ENCODE measurements at regions not wholly inside any gene's neighbourhood (a gene's known extent, or its start where the extent isn't known, plus 50 kb on each side); places are given as distances from the start of the nearest gene placed in this dataset.

DNA sequence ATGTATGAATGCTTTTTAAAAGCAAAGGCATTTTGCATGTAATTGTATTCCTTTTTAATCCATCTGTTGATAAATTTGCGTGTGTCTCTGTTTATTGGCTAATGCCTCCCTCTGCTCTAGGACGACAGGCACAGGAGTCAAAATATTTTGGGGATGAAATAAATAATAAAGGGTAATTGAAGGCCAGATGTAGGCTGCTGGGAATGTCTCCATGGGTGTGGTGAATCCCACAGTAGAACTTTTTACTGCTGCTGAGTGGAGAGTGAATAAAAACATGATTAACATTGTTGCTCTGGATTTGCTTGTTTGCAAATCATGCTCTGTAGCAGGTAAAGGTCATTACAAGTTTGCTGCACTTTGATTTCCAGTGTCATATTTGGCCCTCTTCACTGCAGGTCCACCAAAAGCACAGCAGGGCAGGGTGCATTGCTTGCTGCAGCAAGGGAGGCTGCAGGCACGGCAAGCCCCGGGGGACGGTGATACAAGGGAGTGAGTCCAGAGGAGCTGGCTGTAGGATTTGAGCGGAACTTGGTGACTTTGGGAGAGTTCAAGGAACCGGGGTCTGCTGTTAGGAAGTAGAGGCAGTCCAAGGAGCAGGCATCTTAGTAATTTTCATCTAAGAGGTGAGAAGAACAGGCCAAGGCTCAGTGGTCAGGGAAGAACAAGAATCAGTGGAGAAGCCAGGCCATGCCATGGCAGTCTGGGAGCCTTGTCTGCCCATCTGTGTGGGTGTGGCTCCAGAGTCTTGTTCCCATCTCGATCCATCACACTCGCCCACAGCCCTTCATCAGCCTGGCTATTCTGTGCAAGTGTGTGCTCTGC lies 201.5 kb upstream of the RAB6C start:
- in situ Hi-C loops (cut with HindIII; ENCODE audit: low sequenced_read_pairs), result no loop called here

DNA sequence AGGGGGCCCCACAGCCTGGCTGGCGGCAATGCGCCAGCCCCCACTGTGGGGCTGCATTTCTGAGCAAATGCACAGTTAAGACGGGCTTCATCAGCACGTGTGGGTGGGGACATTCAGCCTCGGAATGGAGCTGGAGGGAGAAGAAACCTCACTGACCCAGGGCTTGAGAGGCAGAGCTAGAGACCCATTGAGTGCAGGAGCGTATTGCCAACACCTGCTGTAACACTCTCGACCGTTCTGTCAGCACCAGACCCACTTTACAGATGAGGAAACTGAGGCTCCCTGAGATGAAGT lies 200.9 kb upstream of the RAB6C start:
- in situ Hi-C loops (cut with HindIII; ENCODE audit: low sequenced_read_pairs), result no loop called here

DNA sequence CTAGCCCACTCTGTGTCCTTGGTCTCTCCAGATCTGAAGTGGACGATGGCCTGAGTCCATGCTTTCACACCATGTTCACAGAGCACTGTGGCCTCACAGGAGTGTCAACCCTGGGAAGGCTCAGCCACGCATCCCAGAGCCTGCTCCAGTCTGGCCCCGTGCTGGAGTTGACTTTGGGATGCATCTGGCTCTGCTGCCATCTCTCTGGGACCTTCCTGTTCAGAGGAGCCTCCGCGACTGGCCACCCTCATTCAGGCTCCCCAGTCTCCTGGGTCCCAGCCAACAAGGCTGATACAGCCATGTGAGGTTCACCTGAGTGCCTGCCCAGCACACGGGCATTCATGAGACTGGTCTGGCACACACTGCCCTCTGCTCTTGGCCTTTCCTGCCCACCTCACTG lies 199.7 kb upstream of the RAB6C start:
- in situ Hi-C loops (cut with HindIII; ENCODE audit: low sequenced_read_pairs), result no loop called here

DNA sequence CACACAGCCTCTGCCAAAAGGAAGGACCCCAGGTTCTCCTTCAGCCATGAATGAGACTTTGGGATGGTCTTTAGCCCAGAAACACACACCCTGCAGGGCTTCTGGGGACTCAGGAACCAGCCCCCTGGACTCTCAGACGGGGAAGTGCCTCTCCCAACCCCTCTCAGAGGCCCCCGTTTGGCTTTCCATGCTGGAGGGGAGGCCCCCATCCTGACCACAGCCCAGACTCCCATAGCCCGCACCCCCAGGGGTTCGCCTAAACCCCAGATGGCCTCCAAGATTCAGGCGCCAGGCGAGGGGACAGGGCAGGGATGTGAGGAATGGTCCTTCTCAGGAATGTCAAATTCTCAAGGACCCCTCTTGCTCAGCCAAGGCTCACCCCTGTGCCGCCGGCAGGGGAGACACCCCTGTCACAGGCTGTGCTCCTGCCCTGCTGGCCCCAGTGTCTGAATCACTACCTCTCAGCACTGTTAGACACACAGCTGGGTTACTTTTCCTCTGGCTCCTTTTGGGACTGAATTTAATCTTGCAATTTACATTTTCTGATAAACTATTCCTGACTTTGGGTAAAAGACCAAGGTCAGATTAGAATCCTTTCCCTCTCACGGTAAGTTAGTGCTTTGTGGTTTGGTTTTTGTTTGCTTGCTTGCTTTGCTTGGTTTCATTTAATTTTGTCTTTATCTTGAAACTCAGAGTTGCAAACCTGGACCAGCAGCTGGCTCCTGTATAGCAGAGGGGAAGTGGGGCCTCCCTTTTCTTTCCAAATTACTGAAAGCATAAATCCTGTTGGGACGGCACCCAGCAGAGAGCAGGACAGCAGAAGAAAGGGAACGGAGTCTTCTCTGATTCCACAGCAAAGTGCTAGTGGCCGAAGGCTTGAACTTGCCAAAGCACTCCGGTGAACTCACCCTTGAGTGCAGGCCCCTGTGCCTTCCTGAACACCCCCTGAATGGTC lies 198.9 kb upstream of the RAB6C start:
- in situ Hi-C loops (cut with HindIII; ENCODE audit: low sequenced_read_pairs), result no loop called here

DNA sequence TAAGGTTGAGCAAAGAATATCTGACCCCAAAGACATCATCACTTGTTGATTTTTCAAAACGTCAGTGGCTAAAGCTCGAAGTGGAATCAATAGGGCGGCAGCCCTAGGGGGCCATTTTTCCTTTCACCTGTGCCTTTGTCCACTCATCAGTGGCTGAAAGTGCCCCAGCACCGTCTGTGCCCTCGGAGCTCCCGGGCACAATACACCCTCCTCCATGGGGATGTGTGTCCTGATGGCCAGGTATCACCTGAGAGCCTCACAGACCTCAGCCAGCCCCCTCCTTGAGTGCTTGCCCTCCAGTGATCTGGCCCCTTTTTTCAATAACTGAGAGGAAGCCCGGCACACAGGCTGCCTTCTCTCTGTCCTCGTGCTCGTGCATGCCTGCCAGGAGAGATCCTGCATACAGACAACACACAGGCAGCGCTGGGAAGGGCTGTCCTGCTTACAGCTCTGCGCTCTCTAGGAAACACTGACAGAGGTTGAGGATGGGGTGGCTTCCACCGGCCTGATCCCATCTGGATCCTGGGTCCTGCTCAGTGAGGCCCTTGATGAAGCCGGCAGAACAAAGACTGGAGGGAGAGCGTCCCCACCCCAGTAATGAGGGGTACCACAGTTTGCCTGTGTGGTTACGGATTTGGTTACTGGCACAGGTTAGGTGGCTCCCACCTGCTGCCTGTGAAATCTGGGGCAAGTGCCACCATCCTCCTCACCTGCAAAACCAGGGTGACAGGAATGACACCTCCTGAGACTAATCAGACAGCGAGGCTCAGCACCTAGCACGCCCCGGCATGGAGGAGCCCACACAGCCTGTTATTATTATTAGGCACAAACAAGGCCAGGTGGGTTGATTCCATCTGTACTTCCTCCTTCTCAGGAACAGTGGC lies 197.5 kb upstream of the RAB6C start:
- in situ Hi-C loops (cut with HindIII; ENCODE audit: low sequenced_read_pairs), result no loop called here

DNA sequence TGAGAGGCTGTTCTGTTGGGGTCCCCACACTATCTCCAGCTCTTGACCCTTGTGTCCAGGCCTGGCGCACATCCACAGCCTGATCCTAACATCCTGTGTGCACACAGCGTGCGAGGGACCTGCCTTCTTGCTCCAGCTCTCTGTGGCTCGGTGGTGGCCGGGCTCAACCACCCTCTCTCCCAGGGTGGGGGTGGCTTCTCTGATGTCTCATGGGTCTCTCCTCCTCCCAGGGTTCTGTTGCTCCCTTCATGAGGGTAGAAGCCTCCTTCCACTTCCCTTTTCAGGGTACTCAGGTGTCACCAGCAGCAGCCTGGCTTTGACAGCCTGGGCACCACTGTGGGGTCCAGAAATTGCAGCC lies 196.9 kb upstream of the RAB6C start:
- in situ Hi-C loops (cut with HindIII; ENCODE audit: low sequenced_read_pairs), result no loop called here

DNA sequence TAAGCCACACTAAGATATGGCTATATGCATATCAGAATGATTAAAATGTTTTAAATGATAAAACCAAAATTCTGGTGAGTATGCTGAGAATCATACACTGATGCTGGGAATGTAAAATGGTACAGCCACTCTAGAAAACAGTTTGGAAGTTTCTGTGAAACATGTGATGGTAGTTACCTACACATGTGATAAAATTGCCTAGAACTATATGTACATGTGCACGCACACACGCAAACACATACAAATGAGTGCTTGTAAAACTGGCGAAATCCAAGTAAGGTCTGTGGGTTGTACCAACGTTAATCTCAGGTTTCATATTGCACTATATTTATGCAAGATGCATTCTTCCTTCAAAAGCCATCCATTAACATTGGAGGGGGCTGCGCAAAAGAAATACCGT lies 195.0 kb upstream of the RAB6C start:
- in situ Hi-C loops (cut with HindIII; ENCODE audit: low sequenced_read_pairs), result no loop called here

DNA sequence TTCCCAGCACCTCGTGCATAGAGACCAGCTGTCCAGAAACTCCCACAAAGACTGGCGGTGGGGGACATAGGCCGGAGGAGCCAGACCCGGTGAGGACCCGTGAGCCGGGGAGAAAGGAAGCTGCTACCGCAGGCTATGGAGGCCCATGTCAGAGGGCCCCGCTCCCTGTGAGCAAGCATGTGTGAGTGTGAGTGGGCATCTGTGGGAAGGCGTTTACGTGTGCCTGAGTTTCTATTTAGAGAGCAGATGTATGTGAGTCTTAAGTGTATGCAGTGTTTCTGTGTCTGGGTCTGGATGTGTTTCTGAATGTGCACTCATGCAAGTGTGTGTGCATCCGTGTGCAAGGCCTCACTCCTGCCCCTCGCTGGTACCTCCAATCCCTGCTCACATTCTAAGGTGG lies 187.8 kb upstream of the RAB6C start:
- in situ Hi-C loops (cut with HindIII; ENCODE audit: low sequenced_read_pairs), result no loop called here

DNA sequence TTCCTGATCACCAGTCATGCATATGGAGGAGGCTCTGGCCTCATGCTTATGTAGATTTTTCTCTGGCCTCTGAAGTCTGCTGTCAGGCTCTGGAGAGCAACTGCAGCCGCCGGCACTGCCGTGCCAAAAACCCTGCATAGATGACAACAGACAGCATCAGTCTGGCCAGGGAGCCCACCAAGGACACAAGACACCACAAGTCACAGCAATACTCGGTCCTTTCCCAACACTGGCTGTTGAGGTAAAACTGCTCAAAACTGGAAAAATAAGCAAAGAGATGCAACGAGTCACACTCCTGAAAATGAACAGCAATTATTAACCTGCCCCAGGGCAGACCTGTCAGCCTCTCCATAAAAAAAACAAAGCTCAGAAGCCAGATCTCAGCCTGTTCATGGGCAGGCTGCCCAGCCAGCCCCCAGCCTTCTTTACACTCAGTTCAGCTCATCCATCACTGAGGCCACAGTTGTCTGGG lies 186.0 kb upstream of the RAB6C start:
- in situ Hi-C loops (cut with HindIII; ENCODE audit: low sequenced_read_pairs), result no loop called here

DNA sequence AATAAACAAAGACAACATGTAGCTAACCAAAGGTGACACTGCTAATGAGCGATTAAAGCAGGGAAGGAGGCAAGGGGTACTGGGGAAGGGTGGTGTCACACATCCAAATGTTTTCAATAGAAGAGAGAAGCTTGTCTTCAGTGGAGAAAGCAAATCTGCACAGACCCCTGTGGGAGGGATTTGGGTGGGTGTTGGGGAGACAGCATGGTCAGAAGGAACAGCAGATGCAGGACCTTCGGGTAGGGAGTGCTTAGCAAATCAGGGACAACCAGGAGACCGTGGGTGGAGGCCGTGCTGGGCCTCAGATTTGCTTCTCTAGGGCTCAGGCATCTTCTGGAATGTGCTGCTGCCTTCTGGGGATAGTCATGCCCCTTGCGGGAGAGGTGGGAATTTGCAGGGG lies 185.3 kb upstream of the RAB6C start:
- in situ Hi-C loops (cut with HindIII; ENCODE audit: low sequenced_read_pairs), result no loop called here

DNA sequence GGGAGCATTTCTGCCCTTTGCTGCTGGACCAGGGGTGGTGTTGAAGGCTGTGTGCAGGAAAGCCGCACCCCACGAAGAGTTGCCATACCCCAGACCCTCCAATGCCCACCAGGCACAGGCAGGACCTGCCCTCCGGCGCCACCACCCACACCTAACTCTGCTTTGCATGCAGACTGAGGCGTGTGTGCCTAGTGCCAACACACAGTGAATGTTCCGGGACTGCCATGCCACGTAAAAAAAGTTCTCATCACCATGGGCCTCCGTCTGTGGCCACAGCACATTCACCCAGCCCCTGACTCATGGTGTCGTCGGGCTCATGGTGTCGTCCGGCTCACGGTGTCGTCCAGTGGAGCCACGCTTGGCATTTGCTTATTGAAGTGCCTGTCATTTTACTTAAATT lies 184.9 kb upstream of the RAB6C start:
- in situ Hi-C loops (cut with HindIII; ENCODE audit: low sequenced_read_pairs), result no loop called here

DNA sequence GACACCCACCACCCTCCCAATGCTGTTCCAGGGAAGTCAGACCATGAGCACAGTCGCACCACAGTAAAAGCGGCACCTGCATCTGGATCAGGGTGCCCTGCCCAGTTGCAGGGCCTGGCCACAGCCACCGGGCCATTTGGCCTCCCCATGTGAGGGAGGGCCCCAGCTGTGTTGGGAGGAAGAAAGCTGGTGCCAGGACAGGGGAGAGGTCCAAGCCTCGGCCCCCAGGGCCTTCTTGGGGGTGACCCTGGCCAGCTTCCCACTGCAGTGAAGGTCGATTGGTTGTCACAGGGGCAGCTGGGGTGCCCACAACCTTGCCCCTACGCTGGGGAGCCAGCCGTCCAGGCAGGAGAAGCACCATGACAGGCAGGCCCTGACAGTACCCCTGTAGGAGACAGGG lies 183.2 kb upstream of the RAB6C start:
- in situ Hi-C loops (cut with HindIII; ENCODE audit: low sequenced_read_pairs), result no loop called here

DNA sequence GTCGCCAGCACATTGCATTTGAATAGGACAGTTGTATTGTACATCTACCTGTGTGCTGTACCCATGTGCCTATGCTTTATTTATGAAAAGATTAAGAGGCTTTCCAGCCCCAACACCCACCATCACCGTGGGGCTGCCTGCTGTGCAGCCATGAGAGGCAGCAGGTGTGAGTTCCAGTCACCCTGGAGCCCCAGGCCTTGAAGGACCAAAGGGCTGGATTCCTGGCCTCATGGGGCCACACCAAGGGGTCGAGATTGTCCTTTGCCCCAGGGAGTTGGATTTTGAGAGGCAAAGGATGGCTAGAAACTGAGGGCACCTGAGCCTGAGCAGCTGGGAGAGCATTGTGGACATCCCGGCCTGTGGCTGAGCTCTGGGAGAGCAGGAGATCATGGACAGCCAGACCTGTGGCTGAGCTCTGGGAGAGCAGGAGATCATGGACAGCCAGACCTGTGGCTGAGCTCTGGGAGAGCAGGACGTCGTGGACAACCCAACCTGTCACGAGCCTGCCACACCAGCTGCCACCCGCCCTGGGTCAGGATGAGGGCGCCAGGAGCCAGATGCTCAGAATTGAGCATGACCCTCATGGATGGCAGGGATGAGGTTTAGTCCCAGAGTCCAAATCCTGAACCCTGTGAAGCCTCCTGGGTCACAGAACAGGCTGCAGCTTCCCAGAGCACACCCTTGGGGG lies 182.5 kb upstream of the RAB6C start:
- in situ Hi-C loops (cut with HindIII; ENCODE audit: low sequenced_read_pairs), result no loop called here

DNA sequence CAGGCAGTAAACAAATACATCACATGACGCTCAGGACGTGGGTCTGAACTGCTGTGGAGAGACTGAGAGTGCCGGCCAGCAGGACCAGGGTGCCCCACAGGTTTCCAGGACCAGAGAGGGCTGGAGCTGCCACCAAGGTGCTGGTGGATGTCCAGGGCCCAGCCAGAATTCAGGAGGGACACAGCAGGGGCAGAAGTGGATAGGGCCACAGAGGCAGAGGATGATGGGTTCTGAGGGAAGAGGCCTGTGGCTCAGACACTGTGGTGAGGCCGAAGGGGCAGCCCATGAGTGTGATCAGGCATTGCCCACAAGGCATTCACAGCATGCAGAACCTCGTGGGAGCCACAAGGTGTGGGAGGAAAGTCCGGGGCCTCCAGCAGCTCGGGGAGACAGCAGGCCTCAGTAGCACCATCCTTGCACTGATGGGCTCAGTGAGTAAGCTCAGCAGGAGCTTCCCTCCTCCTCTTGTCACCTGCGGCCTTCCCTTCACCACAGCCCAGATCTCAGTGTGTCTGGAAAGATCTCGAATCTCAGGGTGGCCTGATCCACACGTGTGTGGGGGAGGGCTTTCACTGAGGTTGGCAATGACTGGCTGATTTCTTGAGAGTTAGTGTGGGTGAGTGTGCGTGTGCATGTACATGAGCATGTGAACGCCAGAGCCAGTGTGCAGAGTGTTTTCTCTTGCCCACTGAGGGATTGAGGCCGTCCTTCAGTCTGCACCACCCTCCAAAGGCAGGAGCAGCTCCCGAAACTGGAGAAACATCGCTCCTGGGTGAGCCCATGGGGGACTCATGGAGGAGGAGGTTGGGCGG lies 181.8 kb upstream of the RAB6C start:
- in situ Hi-C loops (cut with HindIII; ENCODE audit: low sequenced_read_pairs), result no loop called here

DNA sequence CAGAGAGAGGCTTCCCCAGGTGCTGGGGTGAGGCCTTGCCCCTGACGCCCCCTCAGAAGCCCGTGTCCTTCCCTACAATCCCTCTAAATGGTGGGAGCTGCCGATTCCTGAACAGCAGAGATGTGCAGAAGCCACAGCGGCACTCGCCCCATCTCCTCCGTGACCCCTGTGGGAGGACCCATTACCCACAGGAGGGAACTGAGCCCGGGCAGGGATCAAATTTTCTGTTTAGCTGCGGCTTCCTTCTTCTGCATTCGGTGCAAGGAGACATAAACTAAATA lies 181.2 kb upstream of the RAB6C start:
- in situ Hi-C loops (cut with HindIII; ENCODE audit: low sequenced_read_pairs), result no loop called here

DNA sequence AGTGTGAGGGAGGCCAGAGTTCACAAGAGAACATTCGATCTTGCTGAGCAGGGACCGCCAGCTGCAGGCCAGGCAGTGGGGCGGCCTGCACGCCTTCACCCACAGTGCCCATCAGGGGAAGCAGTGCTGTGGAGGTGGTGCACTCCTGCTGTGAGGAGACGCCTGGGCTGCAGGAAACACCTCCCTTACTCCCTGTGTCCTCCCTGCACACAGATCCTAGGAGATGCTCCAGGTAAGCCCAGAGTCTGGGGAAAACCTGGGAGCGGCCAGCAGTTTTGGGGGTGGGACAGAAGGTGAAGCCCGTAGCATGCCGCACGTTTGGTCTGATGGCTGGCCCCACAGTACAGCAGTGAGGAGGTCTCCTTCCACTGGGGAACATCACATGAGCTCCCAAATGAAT lies 180.8 kb upstream of the RAB6C start:
- in situ Hi-C loops (cut with HindIII; ENCODE audit: low sequenced_read_pairs), result no loop called here

DNA sequence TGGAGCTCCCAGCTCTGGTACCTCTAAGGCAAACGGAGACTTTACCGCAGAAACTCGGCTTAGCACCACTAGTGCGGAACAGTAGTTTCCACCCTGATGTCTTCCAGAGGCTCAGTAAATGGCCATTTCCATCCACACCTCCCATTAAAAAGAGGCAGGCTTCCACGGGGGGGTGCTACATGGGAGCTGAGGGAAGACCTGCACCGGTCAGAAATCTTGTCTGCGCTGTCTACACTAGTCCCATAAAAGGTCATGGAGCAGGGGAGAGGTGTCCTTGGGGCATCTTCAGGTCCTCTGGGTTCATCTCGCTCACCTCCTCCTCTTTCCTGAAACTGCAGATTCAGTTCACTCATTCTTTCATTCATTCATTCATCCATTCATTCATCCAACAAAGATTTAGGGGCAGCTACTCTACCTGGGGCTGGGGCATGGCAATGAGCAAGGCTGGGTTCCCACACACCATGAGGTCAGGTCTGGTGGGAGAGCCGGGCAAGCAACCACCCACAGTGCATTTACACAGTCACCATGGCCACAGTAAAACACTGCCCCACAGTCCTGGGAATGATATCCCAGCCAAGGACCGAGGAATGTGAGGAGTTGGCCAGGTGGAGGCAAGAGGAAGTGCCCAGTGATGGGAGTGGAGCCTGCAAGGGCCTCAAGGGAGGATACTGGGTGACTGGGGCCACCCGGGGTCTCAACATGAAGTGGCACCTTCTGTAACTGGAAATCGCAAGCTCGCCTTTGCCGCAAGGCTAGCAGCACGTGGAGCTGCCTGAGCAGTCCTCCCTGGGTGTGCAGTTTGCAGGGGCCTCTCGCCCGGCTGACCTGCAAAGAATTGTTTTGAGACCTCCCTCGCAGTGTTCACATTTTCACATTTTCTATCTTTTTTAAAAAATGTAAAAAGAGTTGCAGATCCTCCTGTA lies 180.2 kb upstream of the RAB6C start:
- in situ Hi-C loops (cut with HindIII; ENCODE audit: low sequenced_read_pairs), result no loop called here

DNA sequence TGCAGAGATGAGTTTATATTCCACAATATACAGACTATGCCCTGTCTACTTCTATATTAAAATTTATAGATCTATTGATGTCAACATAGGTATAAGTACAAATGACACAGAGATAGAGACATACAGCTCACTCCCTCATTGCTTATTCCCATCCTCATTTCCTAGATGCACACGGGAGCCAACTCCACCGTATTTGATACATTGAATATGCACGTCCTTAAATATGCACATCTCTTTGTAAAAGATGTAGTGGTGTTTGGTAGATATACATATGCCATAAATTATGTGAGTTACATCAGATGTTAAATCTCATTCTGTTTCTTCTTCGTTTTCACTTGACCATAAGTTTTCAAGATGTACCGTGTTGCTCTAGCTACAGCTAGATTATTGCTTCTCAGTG lies 179.2 kb upstream of the RAB6C start:
- in situ Hi-C loops (cut with HindIII; ENCODE audit: low sequenced_read_pairs), result loop anchor here (10.0 kb wide), 1 partner anchor 105 kb away; no protein-coding TSS in a partner anchor

DNA sequence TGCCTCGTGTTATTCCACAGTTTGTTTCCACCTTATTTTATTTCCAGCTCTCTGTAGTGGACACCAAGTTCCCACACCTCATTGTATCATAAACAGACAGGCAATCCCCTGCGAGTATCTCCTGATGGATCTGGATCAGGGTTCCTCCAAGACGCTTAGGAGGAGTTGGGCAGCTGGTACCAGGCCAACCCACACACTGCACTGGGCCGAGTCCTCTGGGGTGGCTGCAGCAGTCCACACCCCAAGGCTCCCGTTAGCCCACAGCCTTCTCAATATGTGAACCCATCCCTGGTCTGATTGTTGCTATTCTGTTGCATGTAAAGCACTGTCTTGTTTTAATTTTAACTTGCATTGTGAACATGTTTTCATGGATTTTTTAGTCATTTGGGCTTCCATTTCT lies 178.8 kb upstream of the RAB6C start:
- in situ Hi-C loops (cut with HindIII; ENCODE audit: low sequenced_read_pairs), result loop anchor here (10.0 kb wide), 1 partner anchor 104 kb away; no protein-coding TSS in a partner anchor
